Stimulated activated naive B cell treated with anti-CD40 and anti-IgM and Interleukin-4, amounts not matched to agents 10 μg/mL and 1 μg/mL and 100 μg/mL, for 72 hours (primary cell): ENCODE measurements at regions not wholly inside any gene's neighbourhood (a gene's known extent, or its start where the extent isn't known, plus 50 kb on each side); places are given as distances from the start of the nearest gene placed in this dataset.

Experiments used
- ATAC-seq, 2 donors: fragments of 150-1000 bp; cut with Tn5 transposase; replicated peaks; 2 replicates each; pipeline ENCODE4 v1.10.0; 2021; ENCODE audit warnings: moderate library complexity in 1 of 2
- DNase-seq: peaks from one replicate; pipeline ENCODE4 v3.0.0; 2021
- H3K27ac Mint-ChIP-seq: one replicate; pipeline ENCODE4 v1.8.0; 2022; ENCODE audit warnings: mild to moderate bottlenecking, mixed read lengths
- H3K27me3 Mint-ChIP-seq, 2 donors: one replicate each; pipeline ENCODE4 v1.8.0; 2022; ENCODE audit warnings: mixed read lengths in 2 of 2
- H3K36me3 Mint-ChIP-seq, 2 donors: one replicate each; pipeline ENCODE4 v1.8.0; 2022; ENCODE audit warnings: mixed read lengths in 2 of 2, mild to moderate bottlenecking in 1 of 2
- H3K4me1 Mint-ChIP-seq, 2 donors: one replicate each; pipeline ENCODE4 v1.8.0; 2022; ENCODE audit warnings: mixed read lengths in 2 of 2, mild to moderate bottlenecking in 1 of 2
- H3K4me3 Mint-ChIP-seq, 2 donors: one replicate each; pipeline ENCODE4 v1.8.0; 2022; ENCODE audit warnings: mild to moderate bottlenecking in 2 of 2, mixed read lengths in 2 of 2, moderate library complexity in 1 of 2
- H3K9me3 Mint-ChIP-seq, 2 donors: one replicate each; pipeline ENCODE4 v1.8.0; 2022; ENCODE audit warnings: mixed read lengths in 2 of 2, mild to moderate bottlenecking in 1 of 2

DNA sequence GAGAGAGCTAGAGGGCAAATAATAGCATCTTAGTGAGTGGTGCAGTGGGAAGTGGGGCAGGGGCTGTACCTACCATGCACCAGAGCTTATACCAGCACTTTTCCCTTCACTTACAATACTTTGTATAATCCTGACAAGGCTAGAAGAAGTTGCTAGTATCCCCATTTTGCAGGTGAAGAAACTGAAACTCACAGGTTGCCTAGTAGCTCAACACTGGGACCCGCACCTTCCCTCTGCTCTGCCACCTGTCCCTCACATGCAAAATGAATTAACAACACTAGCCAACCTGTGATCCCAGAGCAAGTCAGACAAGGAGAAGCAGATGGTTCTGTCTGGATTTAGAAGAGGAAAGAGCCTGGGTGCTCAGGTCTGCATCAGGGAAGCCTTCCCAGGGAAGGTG, 510.4 kb downstream of the BUD13 start:
- no peaks in the 10 kb centered on the region for H3K4me1 Mint-ChIP-seq
- no peaks in the 10 kb centered on the region for H3K36me3 Mint-ChIP-seq
- H3K9me3 Mint-ChIP-seq: peaks cover 0 to 4% of the 10 kb centered on the region in 2 donors
- no peak overlapping the region for H3K4me3 Mint-ChIP-seq
- no peak for DNase-seq
- no peak for ATAC-seq
- H3K27ac Mint-ChIP-seq: no peak overlapping the region
- peaks cover 6 to 11% of the 10 kb centered on the region in 2 donors for H3K27me3 Mint-ChIP-seq

DNA sequence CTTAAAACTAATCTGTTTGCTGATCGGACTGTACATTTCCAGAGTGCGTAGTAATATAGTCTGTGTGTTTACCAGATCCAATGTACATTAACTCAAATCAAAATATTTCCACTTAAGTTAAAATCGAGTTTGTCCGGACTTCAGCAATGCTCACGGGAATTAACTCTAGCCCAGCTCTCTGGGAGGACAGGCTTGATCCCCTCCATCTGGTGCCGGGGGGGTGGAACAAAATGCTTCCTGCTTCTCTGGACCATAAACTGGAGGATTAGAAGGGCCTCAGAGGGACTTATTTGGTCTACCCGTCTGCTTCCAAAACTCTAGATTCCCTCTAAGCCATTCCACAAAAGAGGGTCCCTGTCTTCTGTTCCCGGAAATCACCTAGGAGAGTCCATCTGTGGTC, 511.2 kb downstream of the BUD13 start:
- no peak overlapping the region for H3K27ac Mint-ChIP-seq
- ATAC-seq (no peak), DNase-seq (no peak)
- H3K36me3 Mint-ChIP-seq: no peaks in the 10 kb centered on the region
- H3K27me3 Mint-ChIP-seq: peaks cover 6 to 11% of the 10 kb centered on the region in 2 donors
- no peak overlapping the region for H3K4me3 Mint-ChIP-seq
- no peaks in the 10 kb centered on the region for H3K4me1 Mint-ChIP-seq
- H3K9me3 Mint-ChIP-seq: peaks cover 0 to 4% of the 10 kb centered on the region in 2 donors

DNA sequence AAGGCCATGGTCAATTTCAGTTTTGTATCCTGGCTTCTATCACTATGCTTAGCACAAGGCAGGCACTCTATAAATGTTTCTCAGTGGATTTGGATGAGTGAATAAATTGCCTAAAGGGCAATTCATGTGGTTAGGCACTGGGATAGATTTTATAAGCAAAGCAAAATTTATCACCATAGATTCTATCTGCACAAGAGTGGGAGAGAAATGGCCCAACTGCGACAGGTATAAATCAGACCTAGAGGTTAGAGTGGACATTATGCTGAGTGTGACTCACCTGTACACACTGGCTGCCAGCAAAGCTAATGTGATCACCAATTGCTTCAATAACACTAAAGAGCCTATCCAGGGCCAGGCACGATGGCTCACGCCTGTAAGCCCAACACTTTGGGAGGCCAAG, 514.0 kb downstream of the BUD13 start:
- Mint-ChIP-seq H3K9me3 (peaks cover 0 to 2% of the 10 kb centered on the region in 2 donors), H3K4me1 (no peaks in the 10 kb centered on the region), H3K27ac (no peak overlapping the region), H3K4me3 (no peak overlapping the region), H3K36me3 (no peaks in the 10 kb centered on the region), H3K27me3 (peaks cover 0 to 11% of the 10 kb centered on the region in 2 donors)
- no peak for DNase-seq
- no peak for ATAC-seq

DNA sequence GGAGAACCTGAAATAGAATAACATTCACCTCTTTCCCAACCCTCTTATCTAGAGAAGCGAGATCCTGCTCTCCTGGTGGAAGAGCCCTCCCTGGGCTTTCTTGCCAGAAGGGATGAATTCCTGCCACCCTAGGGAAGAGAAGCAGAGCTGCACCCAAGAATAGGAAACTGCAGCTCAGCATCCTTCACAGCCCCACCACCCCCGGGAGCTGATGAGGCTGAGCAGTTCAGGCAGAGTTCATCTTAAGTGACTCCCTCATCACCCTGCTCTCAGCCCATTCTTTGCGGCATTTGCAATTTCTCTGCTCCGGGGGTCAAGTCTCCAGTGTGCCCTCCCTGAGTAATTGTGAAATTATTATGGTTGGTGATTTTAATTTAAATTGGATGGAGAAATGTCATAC, 514.9 kb downstream of the BUD13 start:
- Mint-ChIP-seq H3K4me3 (no peak overlapping the region), H3K9me3 (peaks cover 0 to 2% of the 10 kb centered on the region in 2 donors), H3K27me3 (peaks cover 0 to 7% of the 10 kb centered on the region in 2 donors), H3K4me1 (no peaks in the 10 kb centered on the region), H3K36me3 (no peaks in the 10 kb centered on the region), H3K27ac (no peak overlapping the region)
- no peak for ATAC-seq
- no peak for DNase-seq

DNA sequence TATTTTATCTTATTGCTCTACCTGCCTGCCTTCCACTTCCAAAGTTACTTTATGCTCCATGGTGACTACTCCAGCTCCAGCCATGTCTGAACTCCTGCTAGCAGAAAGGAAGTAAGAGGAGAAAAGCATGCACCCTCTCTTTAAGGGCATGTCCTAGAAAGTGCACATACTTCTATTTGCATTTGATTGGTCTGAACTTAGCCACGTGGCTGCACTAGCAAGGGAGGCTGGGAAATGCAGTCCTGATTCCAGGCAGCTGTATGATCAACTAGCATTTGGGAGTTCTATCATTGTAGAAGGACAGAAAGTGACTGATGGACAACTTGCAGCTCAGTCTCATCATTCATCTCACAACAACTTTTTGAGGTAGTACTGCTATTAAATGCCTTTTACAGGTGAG, 515.7 kb downstream of the BUD13 start:
- peaks cover 0 to 7% of the 10 kb centered on the region in 2 donors for H3K27me3 Mint-ChIP-seq
- DNase-seq: no peak
- no peaks in the 10 kb centered on the region for H3K4me1 Mint-ChIP-seq
- ATAC-seq: no peak
- no peak overlapping the region for H3K27ac Mint-ChIP-seq
- peaks cover 0 to 5% of the 10 kb centered on the region in 2 donors for H3K9me3 Mint-ChIP-seq
- H3K4me3 Mint-ChIP-seq: no peak overlapping the region
- no peaks in the 10 kb centered on the region for H3K36me3 Mint-ChIP-seq

DNA sequence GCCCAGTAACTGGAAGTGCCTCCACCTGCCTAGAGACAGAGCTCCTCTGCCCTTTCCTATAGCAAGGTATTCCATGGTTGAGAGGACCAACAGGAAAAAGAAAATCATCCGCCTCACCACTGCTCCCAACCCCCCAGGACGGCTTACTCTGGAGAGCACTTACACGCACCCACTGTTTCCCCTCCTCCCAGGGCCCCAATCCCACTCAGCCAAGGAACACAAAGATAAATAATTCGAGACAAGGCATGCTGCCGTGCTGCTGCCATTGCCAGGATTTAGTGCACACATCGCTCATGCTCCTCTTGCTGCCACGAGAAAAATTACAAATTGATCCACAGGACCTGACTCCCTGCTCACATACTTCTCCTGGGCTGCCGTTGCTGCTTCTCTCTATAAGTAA, 516.6 kb downstream of the BUD13 start:
- H3K27ac Mint-ChIP-seq: no peak overlapping the region
- DNase-seq (no peak), ATAC-seq (no peak)
- H3K4me1 Mint-ChIP-seq: no peaks in the 10 kb centered on the region
- H3K36me3 Mint-ChIP-seq: no peaks in the 10 kb centered on the region
- no peak overlapping the region for H3K4me3 Mint-ChIP-seq
- H3K9me3 Mint-ChIP-seq: peaks cover 0 to 6% of the 10 kb centered on the region in 2 donors
- peaks cover 0 to 8% of the 10 kb centered on the region in 2 donors for H3K27me3 Mint-ChIP-seq

DNA sequence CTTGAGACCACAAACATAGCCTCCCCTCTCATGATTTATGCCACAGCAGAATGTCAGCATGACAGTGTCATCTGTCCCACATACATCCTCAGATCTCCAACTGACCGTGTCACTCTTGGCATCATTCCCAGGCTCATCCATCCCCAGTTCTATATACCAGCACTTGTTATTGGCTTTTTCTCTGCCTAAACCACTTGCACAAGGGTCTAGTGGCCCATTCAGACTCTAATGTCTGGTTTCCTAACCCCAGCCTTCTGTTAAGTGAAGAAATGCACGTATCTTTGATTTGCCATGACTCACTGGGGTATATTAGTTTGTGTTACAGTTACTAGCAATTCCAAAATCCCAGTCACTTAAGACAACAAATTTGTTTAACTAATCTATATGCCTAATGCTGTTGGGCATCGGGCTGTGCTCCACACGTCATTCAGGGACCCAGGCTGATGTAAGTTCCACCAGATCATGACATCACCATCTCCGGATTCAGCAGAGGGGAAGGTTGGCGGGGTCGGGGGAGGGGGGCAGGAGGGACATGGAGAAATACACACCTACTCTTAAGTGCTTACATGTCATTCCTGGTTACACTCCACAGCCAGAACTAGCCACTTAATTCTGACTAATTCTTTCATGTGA, 517.4 kb downstream of the BUD13 start:
- Mint-ChIP-seq H3K4me3 (no peak overlapping the region), H3K36me3 (no peaks in the 10 kb centered on the region), H3K27me3 (peaks cover 0 to 8% of the 10 kb centered on the region in 2 donors)

DNA sequence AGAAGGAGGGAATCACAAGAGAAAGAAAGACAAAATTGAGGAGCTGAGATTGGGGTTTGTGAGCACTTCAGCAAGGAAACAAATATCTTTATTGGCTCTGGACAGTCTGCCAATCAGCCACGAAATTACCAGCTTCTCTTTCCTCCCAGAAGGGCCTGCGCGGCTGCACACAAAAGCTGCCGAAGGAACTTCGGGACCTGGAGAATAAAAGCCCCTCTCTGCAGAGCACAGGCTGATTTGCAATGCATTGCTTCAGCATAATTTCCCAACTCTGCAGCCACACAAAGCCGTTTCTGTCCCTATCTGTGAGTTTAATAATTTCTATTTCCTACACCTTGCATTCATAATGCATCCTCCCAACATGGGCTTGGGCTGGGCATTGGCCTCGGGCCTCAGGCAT, 522.6 kb downstream of the BUD13 start:
- no peaks in the 10 kb centered on the region for H3K36me3 Mint-ChIP-seq
- no peak overlapping the region for H3K4me3 Mint-ChIP-seq
- no peak overlapping the region for H3K27ac Mint-ChIP-seq
- H3K27me3 Mint-ChIP-seq: peaks cover 0 to 8% of the 10 kb centered on the region in 2 donors
- DNase-seq: no peak
- peaks cover 6 to 10% of the 10 kb centered on the region in 2 donors for H3K9me3 Mint-ChIP-seq
- H3K4me1 Mint-ChIP-seq: no peaks in the 10 kb centered on the region
- ATAC-seq: no peak

More for the DNA sequence above, 517.4 kb downstream of the BUD13 start:
- no peak for DNase-seq
- ATAC-seq: no peak
- H3K27ac Mint-ChIP-seq: no peak overlapping the region
- H3K4me1 Mint-ChIP-seq: no peaks in the 10 kb centered on the region
- peaks cover 6 to 9% of the 10 kb centered on the region in 2 donors for H3K9me3 Mint-ChIP-seq

DNA sequence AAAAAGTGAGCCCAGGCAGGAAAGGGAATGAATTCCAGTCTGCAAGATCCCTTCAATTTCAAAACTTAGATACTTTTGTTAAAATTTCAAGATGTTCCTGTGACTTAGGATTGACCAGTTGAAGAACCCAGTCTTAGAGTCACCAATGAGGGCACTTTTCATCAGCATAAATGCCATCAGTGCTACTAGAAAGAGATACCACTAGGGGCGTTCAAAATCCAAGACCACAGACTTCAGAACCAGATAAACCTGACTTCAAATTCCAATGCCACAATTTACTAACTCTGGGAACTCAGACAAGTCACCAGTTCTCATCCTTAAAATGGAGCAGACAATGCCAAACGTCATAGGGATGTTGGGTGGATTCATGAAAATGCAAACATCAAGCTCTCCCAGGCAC, 523.2 kb downstream of the BUD13 start:
- no peaks in the 10 kb centered on the region for H3K36me3 Mint-ChIP-seq
- H3K9me3 Mint-ChIP-seq: peaks cover 6 to 10% of the 10 kb centered on the region in 2 donors
- peaks cover 0 to 8% of the 10 kb centered on the region in 2 donors for H3K27me3 Mint-ChIP-seq
- H3K4me3 Mint-ChIP-seq: no peak overlapping the region
- no peak overlapping the region for H3K27ac Mint-ChIP-seq
- no peaks in the 10 kb centered on the region for H3K4me1 Mint-ChIP-seq
- no peak for DNase-seq
- no peak for ATAC-seq

DNA sequence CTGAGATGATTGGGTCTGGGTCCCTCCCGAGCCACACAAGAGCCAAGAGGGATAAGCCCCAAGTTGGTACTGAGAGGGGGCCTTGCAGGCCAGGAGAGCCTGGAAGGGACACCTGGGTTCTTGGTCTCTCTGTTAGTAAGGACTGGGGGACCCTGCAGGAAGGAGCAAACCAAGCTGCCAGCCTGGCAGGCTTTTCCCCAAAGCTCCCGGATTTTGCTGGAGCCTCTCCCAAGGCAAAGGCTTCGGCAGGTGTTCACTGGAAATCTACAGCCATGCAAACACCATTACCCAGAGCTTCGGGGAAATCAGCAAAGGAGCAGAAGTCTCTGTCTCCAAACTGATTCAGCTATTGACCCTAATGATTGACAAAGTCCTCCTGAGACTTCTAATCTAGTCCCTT, 527.9 kb downstream of the BUD13 start:
- ATAC-seq (no peak), DNase-seq (no peak)
- no peaks in the 10 kb centered on the region for H3K27me3 Mint-ChIP-seq
- no peak overlapping the region for H3K4me3 Mint-ChIP-seq
- H3K27ac Mint-ChIP-seq: no peak overlapping the region
- no peaks in the 10 kb centered on the region for H3K36me3 Mint-ChIP-seq
- no peaks in the 10 kb centered on the region for H3K4me1 Mint-ChIP-seq
- H3K9me3 Mint-ChIP-seq: peaks cover 0 to 2% of the 10 kb centered on the region in 2 donors

DNA sequence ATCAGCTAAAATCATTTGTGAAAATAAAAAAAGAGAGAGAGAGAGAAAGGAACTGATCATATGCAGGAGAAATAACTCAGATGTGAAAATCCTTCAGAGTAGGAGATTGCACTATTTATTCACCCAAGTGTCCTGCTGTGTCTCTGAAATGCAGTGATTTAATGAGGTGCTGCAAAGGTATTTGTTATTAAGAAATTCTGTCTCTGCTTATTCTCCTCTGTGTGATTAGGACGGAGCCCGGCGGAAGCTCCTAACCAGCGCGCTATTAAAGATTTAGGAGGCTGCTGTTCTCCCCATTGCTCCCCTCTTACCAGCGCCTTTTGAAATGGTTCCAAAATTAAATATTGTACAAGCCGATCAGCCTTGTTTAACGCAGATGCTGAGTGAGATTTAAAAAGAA, 528.3 kb downstream of the BUD13 start:
- no peak for ATAC-seq
- Mint-ChIP-seq H3K9me3 (peaks cover 0 to under 1% of the 10 kb centered on the region in 2 donors), H3K4me1 (no peaks in the 10 kb centered on the region), H3K27ac (no peak overlapping the region), H3K36me3 (no peaks in the 10 kb centered on the region), H3K4me3 (no peak overlapping the region), H3K27me3 (no peaks in the 10 kb centered on the region)
- no peak for DNase-seq

DNA sequence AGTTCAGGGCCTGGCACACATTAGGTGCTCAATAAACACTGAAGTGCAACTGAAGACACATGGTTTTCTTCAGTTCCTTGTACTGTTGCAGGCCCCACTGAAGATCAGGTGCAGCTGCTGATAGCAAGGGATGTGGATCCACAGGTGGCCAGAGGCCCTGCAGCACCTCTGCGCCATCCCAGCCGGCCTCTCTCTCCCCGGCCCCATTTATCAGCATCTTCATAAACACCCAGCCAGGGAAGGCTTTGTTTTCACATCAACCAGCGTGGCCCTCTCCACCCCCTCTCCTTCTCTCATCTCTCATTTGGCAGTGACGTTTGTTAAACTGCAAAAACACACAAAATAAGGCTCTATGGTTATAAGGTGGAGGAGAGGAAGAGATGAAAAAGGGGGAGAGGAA, 528.8 kb downstream of the BUD13 start:
- H3K27me3 Mint-ChIP-seq: no peaks in the 10 kb centered on the region

DNA sequence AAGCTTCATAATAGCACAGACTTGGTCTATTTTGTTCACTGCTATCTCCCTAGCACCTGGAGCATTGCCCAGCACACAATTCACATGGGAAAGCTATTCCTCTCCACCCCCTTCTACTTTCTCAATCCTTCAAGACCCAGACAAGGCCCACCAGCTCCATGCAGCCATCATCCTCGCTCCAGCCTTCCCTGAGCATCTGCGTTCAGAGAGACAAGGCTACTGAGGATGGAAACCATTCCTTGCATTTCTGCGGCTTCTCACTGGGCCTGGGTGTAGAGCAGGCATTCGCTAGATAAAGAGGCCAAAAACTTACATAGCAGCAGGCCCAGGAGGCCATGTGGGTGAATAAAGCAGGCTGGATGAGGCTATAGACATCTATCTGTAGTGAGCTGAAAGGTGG, 530.8 kb downstream of the BUD13 start:
- no peaks in the 10 kb centered on the region for H3K4me1 Mint-ChIP-seq
- no peaks in the 10 kb centered on the region for H3K27me3 Mint-ChIP-seq
- H3K4me3 Mint-ChIP-seq: no peak overlapping the region
- no peak overlapping the region for H3K27ac Mint-ChIP-seq
- ATAC-seq (no peak), DNase-seq (no peak)
- H3K36me3 Mint-ChIP-seq: no peaks in the 10 kb centered on the region
- peaks cover 0 to 4% of the 10 kb centered on the region in 2 donors for H3K9me3 Mint-ChIP-seq

More for the DNA sequence above, 528.8 kb downstream of the BUD13 start:
- Mint-ChIP-seq H3K36me3 (no peaks in the 10 kb centered on the region), H3K4me1 (no peaks in the 10 kb centered on the region), H3K9me3 (peaks cover 0 to 4% of the 10 kb centered on the region in 2 donors), H3K27ac (no peak overlapping the region), H3K4me3 (no peak overlapping the region)
- DNase-seq (no peak), ATAC-seq (no peak)

DNA sequence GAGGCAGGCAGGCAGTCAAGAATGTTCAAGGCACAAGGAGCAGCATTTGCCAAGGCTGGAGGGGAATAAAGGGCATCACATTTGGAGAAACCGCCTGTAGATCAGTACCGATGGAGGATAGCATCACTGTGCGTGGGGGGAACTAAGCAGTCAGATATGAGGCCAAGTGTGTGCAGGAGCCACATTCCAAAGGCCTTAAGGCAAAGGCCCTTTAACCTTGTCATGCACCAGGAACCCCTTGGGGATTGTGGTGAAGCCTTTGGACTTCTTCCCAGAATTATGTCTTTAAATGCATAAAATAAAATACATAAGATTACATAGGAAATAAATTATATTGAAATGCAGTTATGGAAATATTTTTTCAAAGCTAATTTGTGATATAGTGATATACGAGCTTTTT, 532.1 kb downstream of the BUD13 start:
- no peaks in the 10 kb centered on the region for H3K36me3 Mint-ChIP-seq
- no peak for ATAC-seq
- H3K4me1 Mint-ChIP-seq: no peaks in the 10 kb centered on the region
- no peak for DNase-seq
- H3K27me3 Mint-ChIP-seq: no peaks in the 10 kb centered on the region
- H3K27ac Mint-ChIP-seq: no peak overlapping the region
- peaks cover 0 to 4% of the 10 kb centered on the region in 2 donors for H3K9me3 Mint-ChIP-seq
- H3K4me3 Mint-ChIP-seq: no peak overlapping the region

DNA sequence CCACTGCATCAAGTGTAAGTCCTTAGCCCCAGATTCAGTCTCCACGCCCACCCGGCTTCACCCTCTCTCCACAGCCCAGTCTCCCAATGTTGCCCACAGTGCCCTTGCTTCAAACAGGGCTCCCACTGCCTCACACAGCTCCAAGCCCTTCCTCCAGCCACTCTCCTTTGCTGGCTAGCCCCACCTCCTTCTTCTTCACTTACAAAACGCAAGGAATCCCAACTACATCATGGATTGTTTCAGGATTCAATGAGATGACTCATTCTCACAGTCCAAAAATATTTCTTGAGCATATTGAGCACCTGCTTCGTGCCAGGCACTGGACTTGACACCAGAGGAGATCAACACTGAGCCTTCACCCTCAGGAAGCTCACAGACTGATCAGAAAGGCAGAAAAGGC, 533.5 kb downstream of the BUD13 start:
- peaks cover 0 to 4% of the 10 kb centered on the region in 2 donors for H3K9me3 Mint-ChIP-seq
- no peaks in the 10 kb centered on the region for H3K4me1 Mint-ChIP-seq
- no peaks in the 10 kb centered on the region for H3K36me3 Mint-ChIP-seq
- no peak overlapping the region for H3K4me3 Mint-ChIP-seq
- H3K27me3 Mint-ChIP-seq: no peaks in the 10 kb centered on the region
- ATAC-seq (no peak), DNase-seq (no peak)
- H3K27ac Mint-ChIP-seq: no peak overlapping the region
